Neural crest cell (in vitro differentiated cells): ENCODE measurements at regions not wholly inside any gene's neighbourhood (a gene's known extent, or its start where the extent isn't known, plus 50 kb on each side); places are given as distances from the start of the nearest gene placed in this dataset.
"Not testable (repeated sequence)": the region's sequence is repeated elsewhere in the genome, so short reads cannot be mapped to it uniquely, and the experiment has no call there.

Experiments used
- DNase-seq: peaks from one replicate; pipeline ENCODE4 v3.0.0; 2021; ENCODE audit warnings: low read depth, mixed read lengths, low spot score
- H3K27ac Mint-ChIP-seq: one replicate; pipeline ENCODE4 v1.8.0; 2021; ENCODE audit warnings: mild to moderate bottlenecking, mixed read lengths; ENCODE audit not compliant: unreplicated experiment
- H3K27me3 Mint-ChIP-seq: 2 replicates; pipeline ENCODE4 v1.8.0; 2021; ENCODE audit warnings: low read depth, mild to moderate bottlenecking, mixed read lengths
- H3K36me3 Mint-ChIP-seq: 2 replicates; pipeline ENCODE4 v1.8.0; 2021; ENCODE audit warnings: low read depth, mild to moderate bottlenecking, mixed read lengths
- H3K4me1 Mint-ChIP-seq: 2 replicates; pipeline ENCODE4 v1.8.0; 2021; ENCODE audit warnings: mixed read lengths
- H3K4me3 Mint-ChIP-seq: one replicate; pipeline ENCODE4 v1.8.0; 2021; ENCODE audit warnings: mild to moderate bottlenecking, mixed read lengths
- H3K9me3 Mint-ChIP-seq: 2 replicates; pipeline ENCODE4 v1.8.0; 2021; ENCODE audit warnings: mixed read lengths

GRCh38 chr17:46460129-46460528 is 52.1 kb upstream of the LRRC37A2 start:
- not testable (repeated sequence) for DNase-seq, H3K9me3 Mint-ChIP-seq

GRCh38 chr17:46455069-46455468 is 57.2 kb upstream of the LRRC37A2 start:
- H3K27me3 Mint-ChIP-seq, DNase-seq, H3K36me3 Mint-ChIP-seq, H3K9me3 Mint-ChIP-seq, H3K4me1 Mint-ChIP-seq, H3K4me3 Mint-ChIP-seq, H3K27ac Mint-ChIP-seq: not testable (repeated sequence)

More at GRCh38 chr17:46460129-46460528, 52.1 kb upstream of the LRRC37A2 start:
- not testable (repeated sequence) for H3K27ac Mint-ChIP-seq, H3K27me3 Mint-ChIP-seq, H3K4me1 Mint-ChIP-seq, H3K4me3 Mint-ChIP-seq, H3K36me3 Mint-ChIP-seq

- H3K27me3 Mint-ChIP-seq, H3K36me3 Mint-ChIP-seq, H3K4me3 Mint-ChIP-seq, H3K4me1 Mint-ChIP-seq, DNase-seq, H3K27ac Mint-ChIP-seq, H3K9me3 Mint-ChIP-seq: not testable (repeated sequence)
Observed at GRCh38 chr17:46454572-46454971, 57.7 kb upstream of the LRRC37A2 start.

DNA sequence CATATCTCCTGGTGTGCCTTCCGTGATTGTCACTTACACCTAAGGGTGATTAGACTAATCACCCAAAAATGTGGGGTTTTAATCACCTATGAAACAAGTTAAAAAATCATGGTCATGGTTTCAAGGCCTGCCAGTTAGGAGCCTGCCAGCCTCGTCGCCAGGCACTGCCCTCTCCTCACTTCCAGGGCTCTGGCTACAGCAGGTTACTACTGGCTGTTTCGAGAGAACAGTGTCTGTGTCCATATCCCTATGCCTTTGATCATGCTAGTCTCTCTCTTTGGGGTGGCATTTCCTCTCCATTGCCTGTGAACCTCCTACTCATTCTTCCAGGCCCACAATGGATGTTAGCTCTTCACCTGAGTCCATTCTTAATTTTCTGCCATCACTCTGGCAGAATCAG is 59.2 kb upstream of the LRRC37A2 start:
- H3K4me1 Mint-ChIP-seq, H3K4me3 Mint-ChIP-seq, DNase-seq, H3K27ac Mint-ChIP-seq, H3K9me3 Mint-ChIP-seq, H3K36me3 Mint-ChIP-seq, H3K27me3 Mint-ChIP-seq: not testable (repeated sequence)

- not testable (repeated sequence) for H3K27ac Mint-ChIP-seq, H3K27me3 Mint-ChIP-seq, H3K9me3 Mint-ChIP-seq, H3K4me3 Mint-ChIP-seq, DNase-seq, H3K4me1 Mint-ChIP-seq, H3K36me3 Mint-ChIP-seq
Observed at GRCh38 chr17:46445849-46446248, 66.4 kb upstream of the LRRC37A2 start.

DNA sequence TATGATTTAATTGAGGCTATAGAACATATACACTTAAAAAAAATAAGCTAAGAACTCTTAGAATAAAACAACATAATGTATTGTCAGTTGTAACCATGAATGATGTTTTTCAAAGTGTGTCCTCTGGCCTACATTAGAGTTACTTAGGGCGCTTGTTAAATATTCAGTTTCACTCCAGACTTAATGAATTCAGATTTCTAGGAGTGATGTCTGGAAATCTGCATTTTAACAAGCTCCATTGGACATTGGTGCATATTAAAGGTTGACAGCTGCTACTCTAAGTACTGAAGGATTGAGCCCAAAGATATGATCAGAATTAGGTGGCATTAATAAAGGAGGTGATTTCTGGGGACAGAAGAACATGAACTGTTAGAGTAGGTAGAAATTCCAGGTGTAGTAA is 66.9 kb upstream of the LRRC37A2 start:
- H3K4me3 Mint-ChIP-seq, H3K27me3 Mint-ChIP-seq, H3K36me3 Mint-ChIP-seq, H3K27ac Mint-ChIP-seq, H3K9me3 Mint-ChIP-seq, H3K4me1 Mint-ChIP-seq, DNase-seq: not testable (repeated sequence)

- H3K4me3 Mint-ChIP-seq, DNase-seq, H3K36me3 Mint-ChIP-seq, H3K27ac Mint-ChIP-seq, H3K4me1 Mint-ChIP-seq, H3K9me3 Mint-ChIP-seq, H3K27me3 Mint-ChIP-seq: not testable (repeated sequence)
Observed at GRCh38 chr17:46442153-46442552, 70.1 kb upstream of the LRRC37A2 start.

GRCh38 chr17:46440665-46441064 is 71.6 kb upstream of the LRRC37A2 start:
- not testable (repeated sequence) for H3K4me3 Mint-ChIP-seq, H3K27ac Mint-ChIP-seq, DNase-seq, H3K27me3 Mint-ChIP-seq, H3K9me3 Mint-ChIP-seq, H3K4me1 Mint-ChIP-seq, H3K36me3 Mint-ChIP-seq

DNA sequence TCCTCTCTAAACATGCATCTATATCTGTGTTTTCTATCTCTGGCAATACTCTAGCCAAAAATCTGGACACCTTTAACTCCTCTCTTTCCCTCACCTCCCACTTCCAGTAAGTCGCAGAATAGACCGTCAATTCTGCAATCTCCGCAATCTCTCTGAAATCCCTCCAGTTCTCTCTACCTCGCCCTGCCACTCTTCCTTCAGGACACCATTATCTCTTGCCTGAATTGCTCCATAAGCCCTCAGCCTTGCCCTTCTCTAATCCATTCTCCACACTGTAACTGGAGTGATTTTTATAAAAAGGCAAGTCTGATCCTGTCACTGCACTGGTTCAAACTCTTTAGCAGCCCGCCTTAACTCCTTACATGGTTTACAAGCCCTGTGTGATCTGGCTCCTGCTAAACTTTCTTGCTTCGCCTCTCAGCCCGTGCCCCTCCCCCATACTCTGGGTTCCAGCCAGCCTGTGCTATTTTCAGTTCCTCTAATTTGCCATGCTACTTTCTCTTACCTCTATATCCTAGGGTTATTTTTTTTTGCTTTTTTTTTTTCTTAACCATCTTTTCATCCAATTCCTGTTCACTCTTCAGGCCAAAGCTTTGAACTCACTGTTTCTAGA is 73.0 kb upstream of the ARL17B start:
- not testable (repeated sequence) for H3K9me3 Mint-ChIP-seq, H3K27ac Mint-ChIP-seq, H3K4me3 Mint-ChIP-seq, H3K36me3 Mint-ChIP-seq, H3K27me3 Mint-ChIP-seq, H3K4me1 Mint-ChIP-seq, DNase-seq

DNA sequence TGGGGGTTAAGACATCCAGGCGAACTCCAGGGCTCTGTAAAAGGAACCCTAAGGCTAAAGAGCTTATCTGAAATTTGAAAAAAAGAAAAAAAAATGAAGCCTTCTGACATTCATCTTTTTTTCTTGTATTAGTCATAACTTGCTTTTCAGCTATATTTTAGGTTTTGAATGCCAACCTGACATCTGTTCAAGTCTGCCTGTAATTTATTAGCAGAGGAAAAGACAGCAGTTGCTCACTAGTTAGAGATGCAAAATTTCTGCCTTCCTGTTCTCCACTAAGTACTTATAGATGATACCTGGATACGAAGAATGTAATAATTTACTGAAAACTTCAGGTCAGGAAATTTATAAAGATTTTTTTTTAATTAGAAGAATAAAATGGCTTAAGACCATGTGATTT is 68.7 kb upstream of the ARL17B start:
- not testable (repeated sequence) for H3K27me3 Mint-ChIP-seq, H3K4me3 Mint-ChIP-seq, H3K4me1 Mint-ChIP-seq, H3K9me3 Mint-ChIP-seq, H3K27ac Mint-ChIP-seq, H3K36me3 Mint-ChIP-seq, DNase-seq

DNA sequence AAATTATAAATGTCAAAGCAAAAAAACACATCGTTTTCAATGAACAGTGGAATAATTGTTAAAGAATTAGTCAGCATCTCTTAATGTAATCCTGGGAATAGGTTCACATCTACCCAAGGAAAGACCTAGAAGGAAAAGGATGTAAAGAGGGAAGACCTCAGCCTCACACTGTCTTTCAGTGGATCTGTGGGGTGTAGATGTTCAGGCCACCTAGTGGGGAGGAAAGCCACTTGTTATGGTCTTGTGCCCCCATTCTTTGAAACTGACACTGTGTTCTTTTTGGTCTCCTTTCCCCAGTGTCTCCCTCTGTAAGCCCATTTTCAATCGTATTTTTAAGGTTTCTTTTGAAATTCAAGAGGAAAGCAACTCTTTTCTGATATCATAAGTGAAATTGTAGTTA is 68.1 kb upstream of the ARL17B start:
- not testable (repeated sequence) for H3K27ac Mint-ChIP-seq, H3K4me3 Mint-ChIP-seq, H3K36me3 Mint-ChIP-seq, H3K4me1 Mint-ChIP-seq, H3K27me3 Mint-ChIP-seq, DNase-seq, H3K9me3 Mint-ChIP-seq
